ENCODE measurements at regions not wholly inside any gene's neighbourhood (a gene's known extent, or its start where the extent isn't known, plus 50 kb on each side); places are given as distances from the start of the nearest gene placed in this dataset.

GRCh38 chr1:213466541-213466940 lies 415.5 kb downstream of the RPS6KC1 start:
- ChIA-PET CTCF (no interaction called here), POLR2A (no interaction called here)
- TF ChIP-seq TARDBP (IDR thresholded peaks at IDR 0.05) (no peak), SUZ12 (IDR thresholded peaks at IDR 0.05) (no peak), SP1 (IDR thresholded peaks at IDR 0.05) (no peak), FOXM1 (IDR thresholded peaks at IDR 0.05; ENCODE audit: borderline replicate concordance) (no peak), LEF1 (IDR thresholded peaks at IDR 0.05; ENCODE audit: borderline replicate concordance) (no peak), NFRKB (IDR thresholded peaks at IDR 0.05) (no peak), HDGF (IDR thresholded peaks at IDR 0.05; ENCODE audit: borderline replicate concordance) (no peak), ZNF384 (IDR thresholded peaks at IDR 0.05) (no peak), L3MBTL2 (conservative IDR thresholded peaks at IDR 0.05) (no peak), ELF4 (IDR thresholded peaks at IDR 0.05) (no peak), CTBP1 (IDR thresholded peaks at IDR 0.05; ENCODE audit: borderline replicate concordance) (no peak), FOXA1 (IDR thresholded peaks at IDR 0.05) (no peak)
- no peak for DNase-seq (ENCODE audit: extremely low spot score)

GRCh38 chr1:213474054-213474453 lies 423.0 kb downstream of the RPS6KC1 start:
- DNase-seq (ENCODE audit: extremely low spot score), result no peak
- CTCF ChIA-PET, result no interaction called here
- TF ChIP-seq FOXK2 (IDR thresholded peaks at IDR 0.05), result no peak
- TF ChIP-seq ELF4 (IDR thresholded peaks at IDR 0.05), result no peak
- TF ChIP-seq FOXM1 (IDR thresholded peaks at IDR 0.05; ENCODE audit: borderline replicate concordance), result no peak
- TF ChIP-seq SP1 (IDR thresholded peaks at IDR 0.05), result no peak
- TF ChIP-seq CTBP1 (IDR thresholded peaks at IDR 0.05; ENCODE audit: borderline replicate concordance), result no peak
- TF ChIP-seq ZNF384 (IDR thresholded peaks at IDR 0.05), result no peak
- no peak for TF ChIP-seq HDGF (IDR thresholded peaks at IDR 0.05; ENCODE audit: borderline replicate concordance)
- no peak for TF ChIP-seq ARNT (IDR thresholded peaks at IDR 0.05)
- TF ChIP-seq PKNOX1 (IDR thresholded peaks at IDR 0.05), result no peak
- TF ChIP-seq LEF1 (IDR thresholded peaks at IDR 0.05; ENCODE audit: borderline replicate concordance), result no peak
- TF ChIP-seq TARDBP (IDR thresholded peaks at IDR 0.05), result no peak
- TF ChIP-seq FOXA1 (IDR thresholded peaks at IDR 0.05), result no peak
- TF ChIP-seq SUZ12 (IDR thresholded peaks at IDR 0.05), result no peak
- POLR2A ChIA-PET, result no interaction called here

GRCh38 chr1:213481395-213481794 lies 430.4 kb downstream of the RPS6KC1 start:
- no peak for DNase-seq (ENCODE audit: extremely low spot score)
- no peak for TF ChIP-seq BHLHE40 (IDR thresholded peaks at IDR 0.05; ENCODE audit: borderline replicate concordance)
- TF ChIP-seq CTBP1 (IDR thresholded peaks at IDR 0.05; ENCODE audit: borderline replicate concordance), result no peak
- no peak for TF ChIP-seq FOXA1 (IDR thresholded peaks at IDR 0.05)
- no peak for TF ChIP-seq FOXK2 (IDR thresholded peaks at IDR 0.05)
- TF ChIP-seq ZNF384 (IDR thresholded peaks at IDR 0.05), result no peak
- ChIA-PET POLR2A (no interaction called here), CTCF (no interaction called here)

GRCh38 chr1:213484333-213484732 lies 433.3 kb downstream of the RPS6KC1 start:
- ChIA-PET CTCF (no interaction called here), POLR2A (no interaction called here)
- no peak for TF ChIP-seq ELF4 (IDR thresholded peaks at IDR 0.05)
- no peak for TF ChIP-seq SUZ12 (IDR thresholded peaks at IDR 0.05)
- TF ChIP-seq BHLHE40 (IDR thresholded peaks at IDR 0.05; ENCODE audit: borderline replicate concordance), result no peak
- TF ChIP-seq PKNOX1 (IDR thresholded peaks at IDR 0.05), result no peak
- TF ChIP-seq SP1 (IDR thresholded peaks at IDR 0.05), result no peak
- TF ChIP-seq LEF1 (IDR thresholded peaks at IDR 0.05; ENCODE audit: borderline replicate concordance), result no peak
- TF ChIP-seq NFRKB (IDR thresholded peaks at IDR 0.05), result no peak
- TF ChIP-seq FOXA1 (IDR thresholded peaks at IDR 0.05), result no peak
- no peak for TF ChIP-seq ARNT (IDR thresholded peaks at IDR 0.05)
- no peak for TF ChIP-seq FOXM1 (IDR thresholded peaks at IDR 0.05; ENCODE audit: borderline replicate concordance)
- TF ChIP-seq ZNF384 (IDR thresholded peaks at IDR 0.05), result no peak
- TF ChIP-seq CTBP1 (IDR thresholded peaks at IDR 0.05; ENCODE audit: borderline replicate concordance), result no peak
- TF ChIP-seq HDGF (IDR thresholded peaks at IDR 0.05; ENCODE audit: borderline replicate concordance), result no peak
- no peak for TF ChIP-seq L3MBTL2 (conservative IDR thresholded peaks at IDR 0.05)
- no peak for TF ChIP-seq TARDBP (IDR thresholded peaks at IDR 0.05)
- TF ChIP-seq FOXK2 (IDR thresholded peaks at IDR 0.05), result no peak
- DNase-seq (ENCODE audit: extremely low spot score), result no peak

GRCh38 chr1:213484758-213485157 lies 433.7 kb downstream of the RPS6KC1 start:
- DNase-seq (ENCODE audit: extremely low spot score), result no peak
- CTCF ChIA-PET, result no interaction called here
- POLR2A ChIA-PET, result no interaction called here
- no peak for TF ChIP-seq SUZ12 (IDR thresholded peaks at IDR 0.05)

- no peak for DNase-seq (ENCODE audit: extremely low spot score)
- CTCF ChIA-PET, result interaction anchor here (0.7 kb wide), 1 partner anchor 846 kb away, joined by 3 read pairs; no protein-coding TSS in a partner anchor
- POLR2A ChIA-PET, result no interaction called here
- TF ChIP-seq FOXA1 (IDR thresholded peaks at IDR 0.05) (no peak), FOXK2 (IDR thresholded peaks at IDR 0.05) (no peak), ARNT (IDR thresholded peaks at IDR 0.05) (no peak), FOXM1 (IDR thresholded peaks at IDR 0.05; ENCODE audit: borderline replicate concordance) (no peak), LEF1 (IDR thresholded peaks at IDR 0.05; ENCODE audit: borderline replicate concordance) (no peak), TARDBP (IDR thresholded peaks at IDR 0.05) (no peak), BHLHE40 (IDR thresholded peaks at IDR 0.05; ENCODE audit: borderline replicate concordance) (no peak), SP1 (IDR thresholded peaks at IDR 0.05) (no peak), NFRKB (IDR thresholded peaks at IDR 0.05) (no peak), L3MBTL2 (conservative IDR thresholded peaks at IDR 0.05) (no peak)
These were observed 435.4 kb downstream of the RPS6KC1 start for GRCh38 chr1:213486488-213486887.

GRCh38 chr1:213491468-213491867 lies 440.4 kb downstream of the RPS6KC1 start:
- no peak for DNase-seq (ENCODE audit: extremely low spot score)
- ChIA-PET POLR2A (no interaction called here), CTCF (no interaction called here)
- TF ChIP-seq PKNOX1 (IDR thresholded peaks at IDR 0.05) (no peak), L3MBTL2 (conservative IDR thresholded peaks at IDR 0.05) (no peak)
